GM12874 (cell line): ENCODE measurements at regions not wholly inside any gene's neighbourhood (a gene's known extent, or its start where the extent isn't known, plus 50 kb on each side); places are given as distances from the start of the nearest gene placed in this dataset.

Experiments used
- CTCF ChIP-seq: IDR thresholded peaks from 2 replicates; pipeline ENCODE4 v1.5.1; 2011; ENCODE audit warnings: low read depth, mild to moderate bottlenecking, control low read depth, low read length, moderate library complexity; ENCODE audit not compliant: insufficient read depth

- TF ChIP-seq CTCF: no peak
Measured at GRCh38 chr6:157770946-157771345, 52.1 kb upstream of the SNX9 start.

- TF ChIP-seq CTCF: no peak
Measured at GRCh38 chr6:157772820-157773219, 50.2 kb upstream of the SNX9 start.
